ENCODE measurements at regions not wholly inside any gene's neighbourhood (a gene's known extent, or its start where the extent isn't known, plus 50 kb on each side); places are given as distances from the start of the nearest gene placed in this dataset.

GRCh38 chr18:56337507-56337906, 300.9 kb downstream of the TXNL1 start:
- TF ChIP-seq CTCF (IDR thresholded peaks at IDR 0.05) (no peak), POLR2A (IDR thresholded peaks at IDR 0.05) (no peak)

All from ovary (tissue), 3 donors.